ENCODE measurements at regions not wholly inside any gene's neighbourhood (a gene's known extent, or its start where the extent isn't known, plus 50 kb on each side); places are given as distances from the start of the nearest gene placed in this dataset.

GRCh38 chr4:100970414-100970813 lies 376.9 kb downstream of the PPP3CA start:
- no peak for DNase-seq

GRCh38 chr4:100969925-100970324 lies 377.4 kb downstream of the PPP3CA start:
- DNase-seq: no peak

DNA sequence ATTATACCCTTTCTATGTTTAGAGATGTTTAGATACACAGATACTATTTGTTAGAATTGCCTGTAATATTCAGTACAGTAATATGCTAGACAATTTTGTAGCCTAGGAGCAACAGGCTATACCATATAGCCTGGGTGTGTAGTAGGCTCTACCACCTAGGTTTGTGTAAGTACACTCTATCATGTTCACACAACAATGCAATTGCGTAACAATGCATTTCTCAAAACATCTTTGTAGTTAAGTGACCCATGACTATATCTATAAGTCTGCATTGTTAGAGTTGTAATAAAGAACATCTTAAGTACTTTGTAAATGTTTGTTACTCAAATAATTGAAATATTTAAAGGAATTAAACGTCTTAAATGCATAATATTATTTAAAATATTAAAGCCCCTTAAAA lies 379.3 kb downstream of the PPP3CA start:
- no peak for DNase-seq

- no peak for DNase-seq
These were observed 383.7 kb downstream of the PPP3CA start for GRCh38 chr4:100963627-100964026.

DNA sequence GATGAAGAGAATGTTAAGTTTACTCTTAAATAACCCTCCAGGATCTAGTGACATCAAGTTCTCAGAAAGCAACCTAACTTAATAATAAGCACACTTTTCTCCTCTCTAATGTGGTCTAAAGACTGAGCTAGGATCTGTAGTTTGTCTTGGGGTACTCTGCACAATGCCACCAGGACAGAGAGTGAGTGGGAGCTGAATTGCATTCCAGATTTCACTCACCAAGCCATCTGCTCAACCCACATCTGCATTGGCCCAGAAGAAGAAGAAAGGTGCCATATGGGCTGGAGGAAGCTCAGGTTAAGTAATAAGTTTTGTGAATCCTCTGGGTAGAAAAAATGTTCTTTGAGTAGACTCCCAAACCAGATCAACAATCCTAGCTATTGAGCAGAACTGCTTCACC lies 384.6 kb downstream of the PPP3CA start:
- DNase-seq: no peak

- DNase-seq: no peak
These were observed 387.1 kb downstream of the PPP3CA start for GRCh38 chr4:100960232-100960631.

DNA sequence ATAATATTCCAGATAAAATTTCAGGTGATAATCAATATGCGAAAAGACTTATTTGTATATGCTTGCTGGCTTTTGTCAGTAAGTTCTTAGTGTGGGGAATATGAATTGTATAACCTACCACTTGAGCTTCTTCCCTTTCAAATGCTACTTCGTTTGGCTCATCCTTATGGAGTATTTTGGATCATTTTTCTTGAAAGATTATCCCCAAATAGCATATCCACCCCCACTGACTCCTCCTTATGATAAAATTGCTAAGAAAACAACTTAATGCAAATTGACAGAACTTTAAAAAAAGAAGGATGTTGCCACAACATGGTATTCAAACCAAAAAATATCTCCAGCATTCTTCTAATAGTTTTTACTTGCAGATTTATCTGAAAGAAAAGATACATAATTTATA lies 393.3 kb downstream of the PPP3CA start:
- DNase-seq: no peak

GRCh38 chr4:100953616-100954015 lies 393.7 kb downstream of the PPP3CA start:
- DNase-seq: no peak

DNA sequence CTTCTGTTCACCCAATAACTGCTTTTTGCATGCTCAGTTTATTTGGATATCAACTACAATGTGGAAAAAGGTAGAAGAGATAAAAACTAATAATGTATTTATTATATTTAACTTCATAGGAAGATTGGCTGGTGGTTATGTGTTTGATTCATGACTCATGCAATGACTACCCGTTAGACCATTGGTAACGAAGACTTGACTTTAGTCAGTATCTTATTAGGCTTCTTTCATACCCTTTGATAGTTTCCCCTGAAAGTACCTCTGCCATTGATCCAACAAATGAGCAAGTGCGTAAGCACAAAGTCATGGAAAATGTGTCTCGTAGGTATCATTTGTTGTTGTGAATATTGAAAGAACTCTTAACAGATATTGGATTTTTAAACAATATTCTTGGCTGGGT lies 394.7 kb downstream of the PPP3CA start:
- no peak for DNase-seq

DNA sequence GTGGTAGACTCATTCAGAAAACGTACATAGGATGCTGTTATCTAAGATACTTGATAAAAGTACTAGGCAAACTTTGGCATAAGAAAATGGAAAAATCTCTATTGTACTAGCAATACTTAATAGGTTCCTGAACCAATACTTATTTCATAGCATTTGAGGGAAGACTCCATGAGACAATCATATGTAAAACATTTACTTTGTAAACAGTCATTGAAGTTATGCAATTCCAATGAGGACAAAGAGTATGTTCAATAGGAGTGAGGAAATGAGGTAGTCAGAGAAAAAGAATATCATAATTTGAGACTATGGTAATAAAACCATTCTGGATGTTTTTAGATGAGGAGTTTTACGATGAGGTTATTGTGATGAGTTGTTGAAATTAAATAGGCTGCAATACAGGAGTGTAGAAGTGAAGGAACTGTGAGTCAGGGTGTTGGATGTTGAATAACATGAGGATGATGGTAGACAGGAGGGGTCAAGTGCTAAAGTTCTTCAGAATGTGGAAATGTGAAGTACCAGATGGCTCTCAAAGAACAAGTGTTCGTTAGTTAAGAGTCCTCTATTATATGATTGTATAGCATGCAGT lies 397.9 kb downstream of the PPP3CA start:
- DNase-seq: no peak

- no peak for DNase-seq
These were observed 398.4 kb downstream of the PPP3CA start for GRCh38 chr4:100948911-100949310.

- DNase-seq: no peak
These were observed 401.5 kb downstream of the PPP3CA start for GRCh38 chr4:100945789-100946188.

- DNase-seq: no peak
These were observed 408.6 kb downstream of the PPP3CA start for GRCh38 chr4:100938698-100939097.

DNA sequence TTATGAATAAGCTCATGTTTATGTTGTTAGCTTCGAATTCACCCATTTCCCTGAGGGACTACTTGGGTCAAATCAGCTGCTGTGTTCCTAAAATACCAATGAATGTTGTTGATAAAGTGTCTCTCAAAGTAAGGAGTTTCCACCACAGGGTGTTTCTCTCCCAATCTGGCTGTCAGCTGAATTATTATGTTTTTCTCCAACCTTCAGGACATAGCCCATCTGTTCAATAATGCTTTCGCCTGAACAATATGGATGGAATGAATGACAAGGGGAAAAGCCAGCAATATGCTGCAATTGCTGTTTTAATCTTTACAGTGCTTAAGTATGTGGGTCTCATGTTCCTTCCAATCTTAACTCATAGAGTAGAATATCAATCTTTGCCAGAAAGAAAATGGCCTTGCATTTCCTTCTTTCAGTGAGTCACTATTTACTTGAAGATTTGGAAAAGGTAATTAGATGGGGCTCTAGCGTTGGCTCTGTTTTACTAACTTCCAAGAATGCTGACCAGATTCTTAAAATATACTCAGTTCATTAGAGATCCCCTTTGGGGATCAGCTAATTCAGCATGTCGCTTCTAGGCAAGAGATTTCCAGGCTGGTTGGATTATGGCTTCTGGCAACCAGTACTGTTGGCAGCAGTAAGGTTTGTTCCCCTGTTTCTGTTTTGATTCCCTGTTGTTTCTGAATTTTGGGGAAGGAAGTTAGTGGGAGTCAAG lies 410.5 kb downstream of the PPP3CA start:
- DNase-seq: no peak

GRCh38 chr4:100935090-100935489 lies 412.2 kb downstream of the PPP3CA start:
- DNase-seq: no peak

DNA sequence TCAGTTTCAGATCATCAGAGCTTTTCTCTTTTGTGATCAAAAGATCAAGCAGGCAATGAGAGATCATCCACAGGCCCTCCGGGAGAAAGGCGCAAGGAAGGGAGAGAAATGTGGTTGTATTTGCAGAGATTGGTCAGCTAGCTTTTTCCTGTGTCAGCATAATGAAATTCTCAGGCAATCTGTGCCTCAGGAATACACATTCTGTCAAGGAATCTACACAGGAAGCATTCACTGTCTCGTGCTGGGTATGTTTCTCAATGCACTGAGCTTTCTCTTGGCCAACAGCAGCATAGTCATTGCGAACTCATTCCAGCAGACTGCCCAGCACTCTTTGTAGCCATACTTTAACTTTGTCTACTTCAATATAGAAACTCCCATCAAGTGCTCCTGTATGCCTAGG lies 413.7 kb downstream of the PPP3CA start:
- no peak for DNase-seq

DNA sequence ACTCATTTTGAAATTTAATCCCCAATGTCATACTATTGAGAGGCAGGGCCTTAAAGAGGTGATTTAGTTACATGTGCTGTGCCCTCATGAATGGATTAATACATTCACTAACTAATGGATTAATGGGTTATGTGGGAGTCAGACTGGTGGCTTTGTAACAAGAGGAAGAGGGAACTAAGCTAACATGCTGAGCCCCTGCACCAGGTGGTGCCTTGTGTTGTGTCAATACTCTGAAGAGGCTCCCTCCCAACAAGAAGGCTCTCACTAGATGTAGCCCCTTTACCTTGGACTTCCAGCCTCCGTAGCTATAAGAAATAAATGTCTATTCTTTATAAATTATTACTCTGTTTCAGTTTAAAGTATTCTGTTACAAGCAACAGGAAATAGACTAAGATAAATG lies 411.9 kb upstream of the EMCN start:
- DNase-seq: no peak

- DNase-seq: no peak
These were observed 411.3 kb upstream of the EMCN start for GRCh38 chr4:100929135-100929534.

- DNase-seq: no peak
These were observed 408.4 kb upstream of the EMCN start for GRCh38 chr4:100926039-100926717.

- DNase-seq: no peak
These were observed 395.9 kb upstream of the EMCN start for GRCh38 chr4:100913685-100914084.

DNA sequence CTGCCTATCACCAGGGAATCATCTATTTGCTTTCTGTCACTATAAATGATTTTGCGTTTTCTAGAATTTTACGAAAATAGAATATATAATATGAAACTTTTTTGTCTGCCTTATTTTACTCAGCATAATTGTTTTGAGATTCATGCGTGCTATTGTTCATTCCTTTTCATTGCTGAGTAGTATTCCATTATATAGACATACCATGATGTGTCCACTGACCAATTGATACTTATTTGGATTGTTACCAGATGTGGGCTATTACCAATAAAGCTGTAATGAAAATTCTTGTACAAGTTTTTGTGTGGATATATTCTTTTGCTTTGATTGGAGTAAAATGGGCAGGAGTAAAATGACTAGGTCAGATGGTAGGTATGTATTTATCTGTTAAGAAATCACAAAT lies 390.7 kb upstream of the EMCN start:
- DNase-seq: no peak

DNA sequence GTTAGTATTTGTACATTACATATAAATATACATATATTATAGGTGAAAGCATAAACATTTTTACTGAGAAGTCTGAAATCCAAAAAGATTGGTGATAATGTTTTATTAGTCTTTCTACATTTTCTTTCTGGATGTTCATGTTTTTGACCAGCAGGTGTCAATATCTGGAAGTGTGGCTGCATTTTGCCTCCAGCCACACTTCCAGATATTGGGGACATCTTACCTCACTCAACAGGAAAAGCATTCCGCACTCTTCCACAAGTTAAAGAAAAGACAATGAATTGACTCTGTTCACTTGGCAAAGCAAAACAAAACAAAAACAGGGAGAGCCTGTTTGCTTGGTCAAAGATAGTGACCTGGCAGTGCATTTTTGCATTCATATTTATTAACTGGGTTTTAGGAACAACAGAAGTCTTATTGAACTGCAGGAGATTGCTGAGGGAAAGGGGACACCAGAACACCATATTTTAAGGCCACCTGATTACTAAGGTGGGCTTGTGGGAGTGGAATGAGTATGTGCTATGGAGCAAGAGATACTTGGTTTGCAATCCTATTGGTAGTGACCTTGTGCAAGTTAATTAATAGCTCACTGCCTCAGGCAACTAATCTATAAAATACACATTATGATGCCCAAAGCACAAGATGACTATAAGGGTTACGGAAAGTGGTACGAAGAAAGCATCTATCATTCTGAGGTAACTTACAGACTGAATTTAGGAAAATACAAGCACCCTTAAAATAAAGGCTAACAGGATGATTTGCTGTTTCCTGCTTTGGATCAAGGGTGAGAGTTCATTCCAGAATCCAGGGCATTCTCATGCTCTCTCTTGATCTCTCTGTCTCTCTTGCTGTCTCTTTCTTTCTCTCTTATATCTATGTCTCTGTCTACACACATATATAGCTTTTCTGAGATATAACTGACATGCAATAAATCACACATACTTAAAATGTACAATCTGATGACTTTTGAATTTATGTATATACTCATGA lies 389.9 kb upstream of the EMCN start:
- no peak for DNase-seq

DNA sequence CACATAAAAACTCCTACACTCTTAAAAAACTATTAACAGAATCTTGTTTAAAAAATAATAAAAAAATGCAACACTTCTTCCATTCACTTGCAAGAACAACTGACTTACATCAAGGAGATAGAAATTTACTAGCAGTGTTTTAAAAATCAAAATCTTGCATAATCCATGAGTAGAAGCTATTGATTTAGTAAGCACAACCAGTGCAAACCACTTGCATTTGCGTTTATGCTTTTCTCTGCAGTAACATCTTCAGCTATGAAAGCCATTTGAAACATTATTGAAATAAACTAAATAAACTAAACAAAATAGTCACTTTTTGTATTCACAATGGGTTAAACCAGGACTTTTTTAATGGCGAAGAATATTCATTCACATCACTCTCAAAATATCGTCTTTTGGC lies 389.2 kb upstream of the EMCN start:
- no peak for DNase-seq

Measured in NCI-H1048 (cell line).